SK-N-SH treated with all-trans-retinoic acid at 6 μM for 48 hours (cell line): ENCODE measurements at regions not wholly inside any gene's neighbourhood (a gene's known extent, or its start where the extent isn't known, plus 50 kb on each side); places are given as distances from the start of the nearest gene placed in this dataset.

Source experiments
- ARNTL ChIP-seq: fragments of 450-650 bp; formaldehyde crosslinking; IDR thresholded peaks from 2 replicates; pipeline ENCODE4 v1.5.0; 2020; ENCODE audit warnings: low read depth, mild to moderate bottlenecking, moderate library complexity, borderline replicate concordance
- CSRNP3 ChIP-seq: fragments of 250-450 bp; sonication (Bioruptor Pico); IDR thresholded peaks from 2 replicates; pipeline ENCODE4 v1.5.1; 2021; ENCODE audit warnings: mild to moderate bottlenecking, moderate library complexity
- ESRRG ChIP-seq: fragments of 250-450 bp; sonication (Bioruptor Pico); IDR thresholded peaks from 2 replicates; pipeline ENCODE4 v1.6.1; 2021; ENCODE audit warnings: mild to moderate bottlenecking
- OSR1 ChIP-seq: fragments of 250-450 bp; sonication (Bioruptor Pico); IDR thresholded peaks from 2 replicates; pipeline ENCODE4 v1.8.0; 2022; ENCODE audit warnings: moderate library complexity, mild to moderate bottlenecking, inconsistent platforms
- PATZ1 ChIP-seq: fragments of 250-450 bp; sonication (Bioruptor Pico); IDR thresholded peaks from 2 replicates; pipeline ENCODE4 v1.8.0; 2020; ENCODE audit warnings: mild to moderate bottlenecking, moderate library complexity, borderline replicate concordance
- TCF4 ChIP-seq: fragments of 250-450 bp; sonication (Bioruptor Pico); IDR thresholded peaks from 2 replicates; pipeline ENCODE4 v1.8.0; 2021; ENCODE audit warnings: mild to moderate bottlenecking, moderate library complexity, borderline replicate concordance
- TOX ChIP-seq: fragments of 250-450 bp; sonication (Bioruptor Pico); IDR thresholded peaks from 2 replicates; pipeline ENCODE4 v1.8.0; 2021; ENCODE audit warnings: mild to moderate bottlenecking, moderate library complexity, borderline replicate concordance
- TSHZ2 ChIP-seq: fragments of 250-450 bp; sonication (Bioruptor Pico); IDR thresholded peaks from 2 replicates; pipeline ENCODE4 v1.5.0; 2020; ENCODE audit warnings: mild to moderate bottlenecking, moderate library complexity
- ZC3H10 ChIP-seq: fragments of 250-450 bp; sonication (Bioruptor Pico); IDR thresholded peaks from 2 replicates; pipeline ENCODE4 v1.5.1; 2021; ENCODE audit warnings: mild to moderate bottlenecking, moderate library complexity
- ZFP3 ChIP-seq: fragments of 250-450 bp; sonication (Bioruptor Pico); IDR thresholded peaks from 2 replicates; pipeline ENCODE4 v1.5.0; 2020; ENCODE audit warnings: mild to moderate bottlenecking, moderate library complexity
- ZFP30 ChIP-seq: fragments of 450-650 bp; formaldehyde crosslinking; IDR thresholded peaks from 2 replicates; pipeline ENCODE4 v1.5.0; 2022; ENCODE audit warnings: mild to moderate bottlenecking, moderate library complexity
- ZNF565 ChIP-seq: fragments of 450-650 bp; formaldehyde crosslinking; conservative IDR thresholded peaks from 2 replicates; pipeline ENCODE4 v1.5.0; 2020; ENCODE audit warnings: low read depth, mild to moderate bottlenecking, moderate library complexity
- ZNF8 ChIP-seq: fragments of 450-650 bp; formaldehyde crosslinking; IDR thresholded peaks from 2 replicates; pipeline ENCODE4 v1.5.0; 2020; ENCODE audit warnings: mild to moderate bottlenecking, moderate library complexity
- TF ChIP-seq, protein P1 (sequence below): fragments of 250-450 bp; sonication (Bioruptor Pico); IDR thresholded peaks from 2 replicates; pipeline ENCODE4 v1.5.1; 2020; ENCODE audit warnings: low read depth, mild to moderate bottlenecking, moderate library complexity

DNA sequence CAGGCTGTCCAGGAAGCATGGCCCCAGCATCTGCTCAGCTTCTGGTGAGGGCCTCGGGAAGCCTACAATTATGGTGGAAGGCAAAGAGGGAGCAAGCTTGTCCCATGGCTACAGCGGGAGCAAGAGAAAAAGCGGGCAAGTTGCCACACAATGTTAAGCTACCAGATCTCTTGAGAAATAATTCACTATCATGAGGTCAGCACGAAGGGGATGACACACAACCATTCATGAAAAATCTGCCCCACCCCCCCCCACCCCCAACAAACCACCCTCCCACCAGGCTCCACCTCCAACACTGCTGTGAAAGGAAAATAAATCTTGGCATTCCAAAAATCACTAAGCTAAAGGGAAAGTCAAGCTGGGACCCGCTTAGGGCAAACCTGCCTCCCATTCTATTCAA, 545.8 kb upstream of the NRP1 start:
- no peak for TF ChIP-seq TOX (CRISPR knock-in tag)
- TF ChIP-seq, protein P1, sequence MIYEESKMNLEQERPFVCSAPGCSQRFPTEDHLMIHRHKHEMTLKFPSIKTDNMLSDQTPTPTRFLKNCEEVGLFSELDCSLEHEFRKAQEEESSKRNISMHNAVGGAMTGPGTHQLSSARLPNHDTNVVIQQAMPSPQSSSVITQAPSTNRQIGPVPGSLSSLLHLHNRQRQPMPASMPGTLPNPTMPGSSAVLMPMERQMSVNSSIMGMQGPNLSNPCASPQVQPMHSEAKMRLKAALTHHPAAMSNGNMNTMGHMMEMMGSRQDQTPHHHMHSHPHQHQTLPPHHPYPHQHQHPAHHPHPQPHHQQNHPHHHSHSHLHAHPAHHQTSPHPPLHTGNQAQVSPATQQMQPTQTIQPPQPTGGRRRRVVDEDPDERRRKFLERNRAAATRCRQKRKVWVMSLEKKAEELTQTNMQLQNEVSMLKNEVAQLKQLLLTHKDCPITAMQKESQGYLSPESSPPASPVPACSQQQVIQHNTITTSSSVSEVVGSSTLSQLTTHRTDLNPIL (CRISPR knock-in tag): no peak
- TF ChIP-seq ZNF8: no peak
- TF ChIP-seq ZNF565 (CRISPR knock-in tag): no peak
- no peak for TF ChIP-seq ZFP30
- no peak for TF ChIP-seq CSRNP3
- no peak for TF ChIP-seq ARNTL
- no peak for TF ChIP-seq ZFP3
- TF ChIP-seq ZC3H10 (CRISPR knock-in tag): no peak
- no peak for TF ChIP-seq ESRRG (CRISPR knock-in tag)
- TF ChIP-seq TCF4 (CRISPR knock-in tag): no peak
- TF ChIP-seq PATZ1: no peak
- TF ChIP-seq OSR1 (CRISPR knock-in tag): no peak
- no peak for TF ChIP-seq TSHZ2 (CRISPR knock-in tag)
